Retinal pigment epithelial cell (primary cell): ENCODE measurements at regions not wholly inside any gene's neighbourhood (a gene's known extent, or its start where the extent isn't known, plus 50 kb on each side); places are given as distances from the start of the nearest gene placed in this dataset.

Source experiments
- DNase-seq: peaks from one replicate; pipeline ENCODE4 v3.0.0-alpha.2; 2010; ENCODE audit warnings: low read depth
- H3K4me3 ChIP-seq: 2 replicates; pipeline ENCODE4 v1.5.1; 2011; ENCODE audit warnings: mild to moderate bottlenecking, low read length, control low read depth, moderate library complexity
- TF ChIP-seq, protein P1 (sequence below): conservative IDR thresholded peaks from 2 replicates; pipeline ENCODE4 v1.5.1; 2011; ENCODE audit warnings: low read depth, low read length, control low read depth, inconsistent platforms

DNA sequence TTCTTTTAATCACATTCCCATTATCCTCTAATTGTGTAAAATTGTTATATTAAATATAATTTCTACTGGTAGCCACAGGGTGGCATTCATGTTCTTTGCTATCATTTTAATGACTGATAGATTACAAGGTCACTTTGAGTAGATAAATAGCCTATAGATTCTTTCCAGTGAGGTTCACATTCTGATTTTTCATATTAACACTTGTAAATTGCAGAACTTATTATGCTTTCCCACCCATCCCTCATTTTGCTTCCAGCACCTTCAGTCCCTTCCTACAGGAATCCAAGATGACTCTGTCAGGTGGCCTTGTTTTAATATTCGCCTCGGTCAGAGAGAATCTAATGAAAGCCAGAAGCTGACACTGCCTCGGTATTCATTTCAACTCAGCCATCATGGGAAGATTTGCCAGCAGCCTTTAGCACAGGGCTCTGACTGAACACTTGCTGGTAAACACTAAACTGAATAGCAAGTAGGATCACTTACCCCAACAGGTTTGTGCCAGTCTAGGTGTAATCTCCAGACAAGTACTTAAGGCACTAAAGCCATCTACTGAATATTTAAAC is 101.2 kb upstream of the FSHR start:
- DNase-seq, result no peak
- H3K4me3 ChIP-seq, result no peak overlapping the region
- TF ChIP-seq, protein P1, sequence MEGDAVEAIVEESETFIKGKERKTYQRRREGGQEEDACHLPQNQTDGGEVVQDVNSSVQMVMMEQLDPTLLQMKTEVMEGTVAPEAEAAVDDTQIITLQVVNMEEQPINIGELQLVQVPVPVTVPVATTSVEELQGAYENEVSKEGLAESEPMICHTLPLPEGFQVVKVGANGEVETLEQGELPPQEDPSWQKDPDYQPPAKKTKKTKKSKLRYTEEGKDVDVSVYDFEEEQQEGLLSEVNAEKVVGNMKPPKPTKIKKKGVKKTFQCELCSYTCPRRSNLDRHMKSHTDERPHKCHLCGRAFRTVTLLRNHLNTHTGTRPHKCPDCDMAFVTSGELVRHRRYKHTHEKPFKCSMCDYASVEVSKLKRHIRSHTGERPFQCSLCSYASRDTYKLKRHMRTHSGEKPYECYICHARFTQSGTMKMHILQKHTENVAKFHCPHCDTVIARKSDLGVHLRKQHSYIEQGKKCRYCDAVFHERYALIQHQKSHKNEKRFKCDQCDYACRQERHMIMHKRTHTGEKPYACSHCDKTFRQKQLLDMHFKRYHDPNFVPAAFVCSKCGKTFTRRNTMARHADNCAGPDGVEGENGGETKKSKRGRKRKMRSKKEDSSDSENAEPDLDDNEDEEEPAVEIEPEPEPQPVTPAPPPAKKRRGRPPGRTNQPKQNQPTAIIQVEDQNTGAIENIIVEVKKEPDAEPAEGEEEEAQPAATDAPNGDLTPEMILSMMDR, result peak; percentile 33

DNA sequence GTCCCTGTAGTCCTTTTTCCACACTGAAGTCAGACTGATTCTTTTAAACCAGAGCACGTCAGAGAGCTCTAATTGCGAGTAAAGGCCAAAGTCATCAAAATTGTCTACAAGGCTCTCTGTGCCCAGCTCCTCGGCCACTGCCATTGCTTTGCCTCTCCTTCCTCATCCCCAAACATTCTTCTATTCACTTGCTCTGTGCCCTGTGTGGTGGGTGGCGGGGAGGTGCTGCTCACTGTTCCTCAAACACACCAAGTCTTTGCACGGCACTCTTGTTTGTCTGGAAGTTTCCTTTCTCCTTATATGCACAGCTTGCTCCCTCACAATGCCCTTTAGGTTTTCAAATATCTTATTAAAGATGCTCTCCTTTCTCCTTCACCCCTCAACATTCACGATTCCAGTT is 100.1 kb upstream of the FSHR start:
- TF ChIP-seq, protein P1, result no peak
- H3K4me3 ChIP-seq, result no peak overlapping the region

DNA sequence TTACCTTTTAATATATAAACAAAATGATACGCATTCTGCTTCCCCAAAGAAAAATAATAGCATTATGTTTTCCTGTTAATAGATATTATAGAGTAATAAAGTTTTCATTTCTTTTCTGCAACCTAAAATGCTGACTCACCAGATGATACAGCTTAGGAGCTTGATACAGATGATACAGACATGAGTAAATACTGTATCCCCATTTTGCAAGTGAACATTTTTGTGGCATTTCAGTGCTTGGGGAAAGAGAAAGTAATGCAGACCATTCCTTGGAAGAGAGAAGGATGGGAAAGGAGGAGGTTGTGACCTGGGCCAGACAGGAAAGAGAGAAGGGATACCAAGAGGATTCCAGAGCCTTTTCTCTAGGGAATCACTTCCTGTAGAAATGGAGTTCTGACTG is 97.5 kb upstream of the FSHR start:
- DNase-seq, result no peak
- no peak overlapping the region for H3K4me3 ChIP-seq
- TF ChIP-seq, protein P1, result no peak

More for the DNA sequence above, 100.1 kb upstream of the FSHR start:
- no peak for DNase-seq

DNA sequence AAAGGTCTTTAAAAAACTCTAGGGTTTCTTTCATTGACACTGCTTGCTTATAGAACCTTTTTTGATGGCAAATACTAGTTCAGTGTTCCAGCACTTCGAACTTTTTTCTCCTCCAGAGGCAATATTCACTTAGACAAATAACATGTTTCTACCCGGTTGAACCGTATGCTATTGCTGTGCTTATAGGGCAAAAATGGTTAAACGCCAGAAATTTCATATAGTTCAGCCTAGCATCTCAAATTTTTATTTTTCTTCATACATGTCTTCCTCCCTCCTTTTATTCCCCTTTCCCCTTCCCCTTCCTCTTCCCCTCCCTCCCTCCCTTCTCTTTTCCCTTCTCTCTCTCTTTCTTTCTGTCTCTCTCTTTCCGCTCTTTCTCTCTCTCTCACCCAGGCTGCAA is 96.9 kb upstream of the FSHR start:
- no peak for DNase-seq
- no peak overlapping the region for H3K4me3 ChIP-seq
- TF ChIP-seq, protein P1, result no peak

DNA sequence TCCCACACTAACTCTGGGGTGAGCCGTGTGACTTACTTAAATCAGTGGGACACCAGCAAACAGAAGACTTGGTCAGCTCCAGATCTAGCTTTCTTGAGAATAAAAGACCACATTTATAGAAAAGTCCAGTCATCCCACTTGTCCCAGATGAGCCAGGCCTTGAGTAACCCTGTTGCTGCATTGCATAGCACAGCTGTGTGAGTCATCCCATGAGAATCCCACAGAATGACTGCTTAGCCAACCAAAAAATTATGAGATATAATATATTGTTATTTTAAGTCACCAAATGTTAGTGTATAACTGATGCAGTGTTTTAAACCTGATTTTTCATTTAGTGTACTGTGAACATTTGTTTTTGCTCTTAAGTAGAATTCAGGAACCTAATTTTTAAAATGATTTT is 94.2 kb upstream of the FSHR start:
- DNase-seq, result peak; percentile 84
- H3K4me3 ChIP-seq, result no peak overlapping the region
- TF ChIP-seq, protein P1, result no peak

DNA sequence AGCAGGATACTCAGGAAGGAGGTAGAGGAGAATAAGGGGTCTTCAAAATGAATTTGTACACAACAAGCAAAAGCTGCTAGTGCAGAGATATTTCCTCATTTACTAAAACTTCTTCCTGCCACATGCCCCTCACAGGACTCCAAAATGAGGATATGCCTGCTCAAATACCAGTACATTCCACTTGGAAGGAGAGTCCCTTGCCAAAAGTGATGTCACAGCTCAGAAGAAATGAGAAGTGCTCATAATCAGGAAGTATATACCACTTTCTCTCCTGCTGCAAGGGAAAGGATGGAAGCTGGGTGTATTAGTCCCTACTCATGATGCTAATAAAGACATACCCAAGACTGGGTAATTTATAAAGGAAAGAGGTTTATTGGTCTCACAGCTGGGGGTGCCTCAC is 87.7 kb upstream of the FSHR start:
- TF ChIP-seq, protein P1, result no peak
- H3K4me3 ChIP-seq, result no peak overlapping the region
- no peak for DNase-seq

DNA sequence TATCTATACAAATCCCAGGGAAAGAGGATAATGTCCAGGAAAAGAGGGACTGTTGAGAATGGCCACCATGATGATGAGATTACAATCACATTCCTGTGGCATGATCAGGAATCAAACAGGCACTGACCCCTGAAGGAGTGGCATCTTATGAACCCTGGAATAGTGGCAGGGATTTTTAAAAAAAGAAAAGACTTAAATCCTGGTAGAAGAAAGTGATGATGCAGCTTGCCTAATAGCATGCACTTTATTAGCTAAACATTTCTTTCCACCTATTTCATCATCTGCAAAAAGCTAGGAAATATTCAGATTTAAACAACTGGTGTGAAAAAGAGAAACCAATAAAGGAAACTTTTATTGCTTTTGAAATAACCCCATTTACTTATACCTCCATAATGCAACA is 87.2 kb upstream of the FSHR start:
- H3K4me3 ChIP-seq, result no peak overlapping the region
- TF ChIP-seq, protein P1, result no peak
- no peak for DNase-seq
